ENCODE measurements at regions not wholly inside any gene's neighbourhood (a gene's known extent, or its start where the extent isn't known, plus 50 kb on each side); places are given as distances from the start of the nearest gene placed in this dataset.
"Not testable (repeated sequence)": the region's sequence is repeated elsewhere in the genome, so short reads cannot be mapped to it uniquely, and the experiment has no call there.

DNA sequence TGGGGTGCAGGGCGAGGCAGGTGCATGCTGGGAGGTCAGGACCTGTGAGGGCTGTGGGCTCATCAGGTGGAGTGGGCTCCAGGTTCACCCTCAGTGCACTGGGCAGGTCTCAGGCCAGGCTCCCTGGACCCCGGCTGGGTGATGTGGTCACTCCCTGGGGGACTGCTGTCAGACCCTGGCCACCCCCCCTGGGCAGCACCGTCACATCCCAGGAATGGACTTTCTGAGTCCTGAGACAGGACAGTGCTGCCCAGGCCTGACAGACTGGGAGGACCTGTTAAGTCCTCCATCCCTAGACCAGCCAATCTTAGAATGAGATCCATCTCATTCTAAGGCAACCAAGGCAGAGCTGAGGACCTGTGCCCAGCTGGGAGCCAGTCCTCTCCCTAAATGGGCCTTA lies 227.2 kb downstream of the CWH43 start:
- not testable (repeated sequence) for H3K36me3 ChIP-seq (ENCODE audit: control insufficient read depth, insufficient read depth, low read length); H3K4me3 ChIP-seq (ENCODE audit: low read length); H3K27me3 ChIP-seq (ENCODE audit: control insufficient read depth, insufficient read depth, low read length); DNase-seq (ENCODE audit: low read depth, low spot score); H3K4me1 ChIP-seq (ENCODE audit: control insufficient read depth, insufficient read depth, low read length); H3K27ac ChIP-seq (ENCODE audit: low read length); H3K9me3 ChIP-seq (ENCODE audit: control insufficient read depth, insufficient read depth, low read length)
- WGBS (ENCODE audit: insufficient coverage, insufficient read length) = no CpG with 5 or more reads among the region's 3 CpGs

DNA sequence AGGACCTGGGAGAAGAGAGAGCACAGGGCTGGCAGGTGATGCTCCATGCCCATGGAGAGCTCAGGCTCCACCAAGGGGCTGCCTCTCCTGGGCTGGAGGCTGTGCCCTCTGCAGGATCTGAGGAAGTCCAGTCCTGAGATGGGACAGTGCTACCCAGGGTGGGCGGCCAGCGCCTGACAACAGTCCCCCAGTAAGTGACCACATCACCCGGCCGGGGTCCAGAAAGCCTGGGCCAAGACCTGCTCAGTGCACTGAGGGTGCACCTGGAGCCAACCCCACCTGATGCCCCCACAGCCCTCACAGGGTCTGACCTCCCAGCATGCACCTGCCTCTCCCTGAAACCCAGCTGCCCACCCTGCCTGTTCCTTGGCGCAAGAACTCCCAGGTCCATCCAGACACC lies 227.7 kb downstream of the CWH43 start:
- WGBS (ENCODE audit: insufficient coverage, insufficient read length) = no CpG with 5 or more reads among the region's 5 CpGs
- not testable (repeated sequence) for H3K27me3 ChIP-seq (ENCODE audit: control insufficient read depth, insufficient read depth, low read length); H3K27ac ChIP-seq (ENCODE audit: low read length); H3K36me3 ChIP-seq (ENCODE audit: control insufficient read depth, insufficient read depth, low read length); H3K4me3 ChIP-seq (ENCODE audit: low read length); H3K9me3 ChIP-seq (ENCODE audit: control insufficient read depth, insufficient read depth, low read length); DNase-seq (ENCODE audit: low read depth, low spot score); H3K4me1 ChIP-seq (ENCODE audit: control insufficient read depth, insufficient read depth, low read length)

DNA sequence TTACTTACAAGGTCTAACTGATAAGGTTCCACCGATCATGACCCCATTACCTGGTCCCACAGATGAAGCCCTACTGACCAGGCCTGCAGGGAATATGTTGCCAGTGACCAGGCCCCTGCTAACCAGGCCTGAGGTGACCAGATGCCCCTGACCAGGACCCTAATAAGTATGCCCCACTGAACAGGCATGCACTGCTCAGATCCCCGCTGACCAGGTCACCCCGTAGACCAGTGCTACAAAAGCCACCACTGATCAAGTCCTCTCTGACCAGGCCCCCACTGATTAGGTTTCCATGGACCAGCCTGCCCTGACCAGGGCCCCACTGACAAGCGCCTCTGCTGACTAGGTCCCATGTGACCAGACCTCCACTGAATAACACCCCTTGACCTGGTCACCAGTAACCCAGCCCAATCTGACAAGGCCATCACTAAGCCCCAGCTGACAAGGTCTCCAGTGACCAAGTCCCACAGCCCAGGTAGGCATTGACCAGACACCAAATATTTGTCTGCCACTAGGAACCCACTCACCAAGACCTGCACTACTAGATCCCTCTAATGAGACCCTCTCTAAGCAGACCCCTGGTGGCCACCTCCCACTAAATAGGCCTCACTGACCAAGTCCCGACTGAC lies 228.5 kb downstream of the CWH43 start:
- no CpG with 5 or more reads among the region's 5 CpGs for WGBS (ENCODE audit: insufficient coverage, insufficient read length)
- H3K36me3 ChIP-seq (ENCODE audit: control insufficient read depth, insufficient read depth, low read length); H3K27me3 ChIP-seq (ENCODE audit: control insufficient read depth, insufficient read depth, low read length); H3K4me1 ChIP-seq (ENCODE audit: control insufficient read depth, insufficient read depth, low read length); DNase-seq (ENCODE audit: low read depth, low spot score); H3K9me3 ChIP-seq (ENCODE audit: control insufficient read depth, insufficient read depth, low read length); H3K27ac ChIP-seq (ENCODE audit: low read length); H3K4me3 ChIP-seq (ENCODE audit: low read length): not testable (repeated sequence)

DNA sequence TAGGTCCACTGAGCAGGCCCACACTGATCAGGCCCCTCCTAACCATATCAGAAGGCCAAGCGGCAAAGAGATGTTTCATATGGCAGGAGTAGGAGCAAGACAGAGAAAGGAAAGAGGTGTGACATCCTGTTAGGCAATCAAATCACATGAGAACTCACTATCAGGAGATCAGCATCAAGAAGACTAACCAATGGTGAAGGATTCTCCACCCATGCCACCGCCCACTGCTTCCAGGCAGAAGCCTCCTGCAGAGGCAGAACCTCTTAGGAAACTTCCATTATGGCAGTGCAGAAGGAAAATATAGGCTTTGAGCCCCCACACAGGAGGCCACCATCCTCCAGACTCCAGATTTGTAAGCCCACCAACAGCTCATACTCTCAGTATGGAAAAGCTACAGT lies 229.0 kb downstream of the CWH43 start:
- DNase-seq (ENCODE audit: low read depth, low spot score); H3K4me1 ChIP-seq (ENCODE audit: control insufficient read depth, insufficient read depth, low read length); H3K4me3 ChIP-seq (ENCODE audit: low read length); H3K27me3 ChIP-seq (ENCODE audit: control insufficient read depth, insufficient read depth, low read length); H3K36me3 ChIP-seq (ENCODE audit: control insufficient read depth, insufficient read depth, low read length); H3K27ac ChIP-seq (ENCODE audit: low read length): not testable (repeated sequence)
- peaks cover 10% of the 10 kb centered on the region for H3K9me3 ChIP-seq (ENCODE audit: control insufficient read depth, insufficient read depth, low read length)
- no CpG with 5 or more reads among the region's 2 CpGs for WGBS (ENCODE audit: insufficient coverage, insufficient read length)

DNA sequence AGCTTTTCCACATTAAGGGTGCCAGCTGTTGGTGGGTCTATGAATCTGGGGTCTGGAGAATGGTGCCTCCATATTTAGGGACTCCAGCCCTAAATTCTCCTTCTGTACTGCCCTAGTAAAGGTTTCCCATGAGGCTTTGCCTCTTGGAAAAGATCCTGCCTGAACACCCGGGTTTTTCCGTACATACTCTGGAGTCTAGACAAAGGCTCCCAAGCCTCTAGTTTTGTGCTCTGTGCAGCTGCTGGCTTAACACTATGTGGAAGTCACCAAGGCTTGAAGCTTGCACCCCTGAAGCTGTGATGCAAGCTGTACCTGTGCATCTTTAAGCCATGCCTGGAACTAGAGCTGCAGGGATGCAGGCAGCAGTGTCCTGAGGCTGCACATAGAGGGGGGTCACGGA lies 230.5 kb downstream of the CWH43 start:
- H3K9me3 ChIP-seq (ENCODE audit: control insufficient read depth, insufficient read depth, low read length) = peaks cover 10% of the 10 kb centered on the region
- DNase-seq (ENCODE audit: low read depth, low spot score); H3K27ac ChIP-seq (ENCODE audit: low read length); H3K36me3 ChIP-seq (ENCODE audit: control insufficient read depth, insufficient read depth, low read length); H3K4me3 ChIP-seq (ENCODE audit: low read length); H3K4me1 ChIP-seq (ENCODE audit: control insufficient read depth, insufficient read depth, low read length); H3K27me3 ChIP-seq (ENCODE audit: control insufficient read depth, insufficient read depth, low read length): not testable (repeated sequence)
- no CpG with 5 or more reads among the region's 3 CpGs for WGBS (ENCODE audit: insufficient coverage, insufficient read length)

DNA sequence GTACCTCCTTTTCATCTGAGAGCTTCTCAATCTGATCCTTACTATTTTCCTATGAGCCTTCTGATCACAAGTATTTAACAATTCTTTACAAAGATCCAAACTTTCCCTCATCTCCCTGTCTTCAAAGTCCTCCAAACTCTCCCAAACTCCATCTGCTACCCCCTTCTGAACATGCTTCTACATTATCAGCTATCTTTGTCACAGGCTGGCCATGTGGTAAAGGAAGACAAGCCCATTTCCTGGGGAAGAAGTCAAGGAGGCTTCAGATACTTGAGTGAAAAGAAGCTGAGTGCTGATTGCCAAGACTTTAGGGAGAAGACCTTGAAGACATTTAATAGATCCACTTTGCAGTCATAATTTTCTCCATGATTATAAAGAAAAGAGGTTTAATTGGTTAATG lies 231.4 kb downstream of the CWH43 start:
- H3K27ac ChIP-seq (ENCODE audit: low read length) = no peak overlapping the region
- no peaks in the 10 kb centered on the region for H3K27me3 ChIP-seq (ENCODE audit: control insufficient read depth, insufficient read depth, low read length)
- H3K4me3 ChIP-seq (ENCODE audit: low read length) = no peak overlapping the region
- H3K36me3 ChIP-seq (ENCODE audit: control insufficient read depth, insufficient read depth, low read length) = no peaks in the 10 kb centered on the region
- DNase-seq (ENCODE audit: low read depth, low spot score) = no peak
- peaks cover 10% of the 10 kb centered on the region for H3K9me3 ChIP-seq (ENCODE audit: control insufficient read depth, insufficient read depth, low read length)
- H3K4me1 ChIP-seq (ENCODE audit: control insufficient read depth, insufficient read depth, low read length) = no peaks in the 10 kb centered on the region

DNA sequence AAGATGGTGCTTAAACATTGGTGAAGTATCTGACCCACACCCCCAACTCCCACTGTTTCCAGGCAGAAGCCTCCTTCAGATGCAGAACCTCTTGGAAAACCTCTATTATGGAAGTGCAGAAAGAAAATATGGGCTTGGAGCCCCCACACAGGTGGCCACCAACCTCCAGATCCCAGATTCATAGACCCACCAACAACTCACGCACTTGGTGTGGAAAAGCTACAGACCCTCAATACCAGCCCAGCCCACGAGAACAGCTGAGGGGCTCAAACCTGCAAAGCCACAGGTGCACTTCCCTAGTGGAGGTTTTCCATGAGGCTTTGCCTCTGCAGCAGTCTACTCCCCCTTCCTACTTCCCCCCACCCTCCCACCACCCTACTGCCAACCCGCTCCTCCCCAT lies 232.0 kb downstream of the CWH43 start:
- not testable (repeated sequence) for H3K4me3 ChIP-seq (ENCODE audit: low read length); H3K4me1 ChIP-seq (ENCODE audit: control insufficient read depth, insufficient read depth, low read length); DNase-seq (ENCODE audit: low read depth, low spot score); H3K36me3 ChIP-seq (ENCODE audit: control insufficient read depth, insufficient read depth, low read length); H3K27ac ChIP-seq (ENCODE audit: low read length); H3K27me3 ChIP-seq (ENCODE audit: control insufficient read depth, insufficient read depth, low read length)
- H3K9me3 ChIP-seq (ENCODE audit: control insufficient read depth, insufficient read depth, low read length) = peaks cover 10% of the 10 kb centered on the region
- WGBS (ENCODE audit: insufficient coverage, insufficient read length) = no CpG with 5 or more reads among the region's 3 CpGs

DNA sequence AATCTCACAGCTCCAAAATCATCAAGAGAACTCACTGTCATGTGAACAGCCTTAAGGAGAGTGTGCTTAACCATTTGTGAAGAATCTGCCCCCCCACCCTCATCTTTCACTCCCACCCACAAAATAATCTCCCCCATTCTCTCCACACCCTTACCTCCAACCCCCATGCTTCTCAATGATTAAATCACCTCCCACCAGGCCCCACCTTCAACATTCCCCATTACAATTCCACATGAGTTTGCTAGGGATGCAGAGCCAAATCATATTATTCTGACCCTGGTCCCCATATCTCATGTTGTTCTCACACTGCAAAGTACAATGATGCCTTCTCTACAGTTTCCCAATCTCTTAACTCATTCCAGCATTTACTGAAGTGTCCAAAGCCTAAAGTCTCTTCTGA lies 232.9 kb downstream of the CWH43 start:
- H3K4me3 ChIP-seq (ENCODE audit: low read length); DNase-seq (ENCODE audit: low read depth, low spot score); H3K27me3 ChIP-seq (ENCODE audit: control insufficient read depth, insufficient read depth, low read length); H3K4me1 ChIP-seq (ENCODE audit: control insufficient read depth, insufficient read depth, low read length); H3K9me3 ChIP-seq (ENCODE audit: control insufficient read depth, insufficient read depth, low read length); H3K36me3 ChIP-seq (ENCODE audit: control insufficient read depth, insufficient read depth, low read length); H3K27ac ChIP-seq (ENCODE audit: low read length): not testable (repeated sequence)

DNA sequence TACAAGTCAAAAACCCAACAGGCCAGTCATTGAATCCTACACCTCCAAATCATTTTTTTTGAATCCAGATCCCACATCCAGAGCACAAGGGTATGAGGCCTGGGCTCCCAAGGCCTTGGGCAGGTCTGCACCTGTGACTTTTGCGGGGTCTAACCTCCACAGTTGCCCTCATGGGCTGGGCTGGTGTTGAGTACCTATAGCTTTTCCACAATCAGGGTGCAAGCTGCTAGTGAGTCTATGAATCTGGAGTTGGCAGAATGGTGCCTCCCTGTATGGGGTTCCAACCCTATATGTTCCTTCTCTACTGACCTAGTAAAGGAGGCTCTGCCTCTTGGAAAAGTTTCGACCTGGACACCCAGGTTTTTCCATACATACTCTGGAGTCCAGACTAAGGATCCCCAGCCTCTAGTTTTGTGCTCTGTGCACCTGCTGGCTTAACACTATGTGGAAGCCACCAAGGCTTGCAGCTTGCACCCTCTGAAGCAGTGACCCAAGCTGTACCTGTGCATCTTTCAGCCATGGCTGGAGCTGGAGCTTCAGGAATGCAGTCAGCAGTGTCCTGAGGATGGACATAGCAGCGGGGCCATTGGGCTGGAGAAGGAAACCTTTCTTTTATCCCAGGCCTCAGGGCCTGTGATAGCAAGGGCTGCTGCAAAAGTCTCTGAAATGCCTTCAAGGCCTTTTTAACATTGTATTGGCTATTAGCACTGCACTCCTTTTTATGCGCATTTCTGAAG lies 233.6 kb downstream of the CWH43 start:
- DNase-seq (ENCODE audit: low read depth, low spot score); H3K36me3 ChIP-seq (ENCODE audit: control insufficient read depth, insufficient read depth, low read length); H3K27ac ChIP-seq (ENCODE audit: low read length); H3K4me3 ChIP-seq (ENCODE audit: low read length); H3K4me1 ChIP-seq (ENCODE audit: control insufficient read depth, insufficient read depth, low read length); H3K9me3 ChIP-seq (ENCODE audit: control insufficient read depth, insufficient read depth, low read length); H3K27me3 ChIP-seq (ENCODE audit: control insufficient read depth, insufficient read depth, low read length): not testable (repeated sequence)
- WGBS (ENCODE audit: insufficient coverage, insufficient read length) = no CpG with 5 or more reads among the region's 4 CpGs

DNA sequence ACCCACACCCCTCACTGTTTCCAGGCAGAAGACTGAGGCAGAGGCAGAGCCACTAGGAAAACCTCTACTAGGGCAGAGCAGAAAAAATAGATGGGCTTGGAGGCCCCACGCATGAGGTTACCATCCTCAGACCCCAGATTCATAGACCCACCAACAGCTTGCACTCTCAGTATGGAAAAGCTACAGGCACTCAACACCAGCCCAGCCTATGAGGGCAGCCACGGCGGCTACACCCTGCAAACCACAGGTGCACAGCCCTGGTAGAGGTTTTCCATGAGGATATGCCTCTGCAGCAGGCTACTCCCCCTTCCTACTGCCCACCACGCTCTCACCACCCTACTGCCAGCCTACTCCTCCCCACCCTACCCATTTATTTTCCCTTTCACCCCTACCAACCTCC lies 235.1 kb downstream of the CWH43 start:
- Histone ChIP-seq H3K9me3 (ENCODE audit: control insufficient read depth, insufficient read depth, low read length) (peaks cover 2% of the 10 kb centered on the region), H3K4me1 (ENCODE audit: control insufficient read depth, insufficient read depth, low read length) (no peaks in the 10 kb centered on the region)

DNA sequence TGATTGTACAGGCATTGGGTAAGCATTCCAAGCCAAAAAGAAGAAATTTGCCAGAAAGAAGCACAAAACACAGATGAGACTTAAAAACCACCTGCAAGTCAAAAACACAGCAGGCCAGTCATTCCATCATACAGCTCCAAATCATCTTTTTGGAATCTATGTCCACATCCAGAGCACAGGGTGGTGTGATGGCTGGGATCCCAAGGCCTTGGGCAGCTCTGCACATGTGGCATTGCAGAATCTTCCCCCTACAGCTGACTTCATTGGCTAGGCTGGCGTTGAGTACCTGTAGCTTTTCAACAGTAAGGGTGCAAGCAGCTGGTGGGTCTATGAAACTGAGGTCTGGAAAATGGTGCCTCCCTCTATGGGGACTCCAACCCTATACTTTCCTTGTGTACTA lies 236.7 kb downstream of the CWH43 start:
- not testable (repeated sequence) for H3K4me3 ChIP-seq (ENCODE audit: low read length); H3K9me3 ChIP-seq (ENCODE audit: control insufficient read depth, insufficient read depth, low read length); H3K36me3 ChIP-seq (ENCODE audit: control insufficient read depth, insufficient read depth, low read length); H3K27me3 ChIP-seq (ENCODE audit: control insufficient read depth, insufficient read depth, low read length); H3K4me1 ChIP-seq (ENCODE audit: control insufficient read depth, insufficient read depth, low read length); H3K27ac ChIP-seq (ENCODE audit: low read length); DNase-seq (ENCODE audit: low read depth, low spot score)
- no CpG with 5 or more reads among the region's 1 CpG for WGBS (ENCODE audit: insufficient coverage, insufficient read length)

More for the DNA sequence above, 235.1 kb downstream of the CWH43 start:
- H3K36me3 ChIP-seq (ENCODE audit: control insufficient read depth, insufficient read depth, low read length) = no peaks in the 10 kb centered on the region
- no peak for DNase-seq (ENCODE audit: low read depth, low spot score)
- no peaks in the 10 kb centered on the region for H3K27me3 ChIP-seq (ENCODE audit: control insufficient read depth, insufficient read depth, low read length)
- no CpG with 5 or more reads among the region's 4 CpGs for WGBS (ENCODE audit: insufficient coverage, insufficient read length)
- H3K4me3 ChIP-seq (ENCODE audit: low read length) = no peak overlapping the region
- H3K27ac ChIP-seq (ENCODE audit: low read length) = no peak overlapping the region
